Neuronal stem cell (in vitro differentiated cells): ENCODE measurements at regions not wholly inside any gene's neighbourhood (a gene's known extent, or its start where the extent isn't known, plus 50 kb on each side); places are given as distances from the start of the nearest gene placed in this dataset.

Source experiments
- DNase-seq: peaks from one replicate; pipeline ENCODE4 v3.0.0-alpha.2; 2013; ENCODE audit warnings: low spot score
- H2AFZ ChIP-seq: one replicate; pipeline ENCODE4 v1.6.1; 2013; ENCODE audit warnings: mild to moderate bottlenecking, low read length, inconsistent platforms
- H2AK5ac ChIP-seq: 2 replicates; pipeline ENCODE4 v1.6.1; 2013; ENCODE audit warnings: low read depth, mild to moderate bottlenecking, inconsistent platforms, low read length, moderate library complexity, mixed read lengths
- H2BK120ac ChIP-seq: 2 replicates; pipeline ENCODE4 v1.6.1; 2013; ENCODE audit warnings: low read depth, mild to moderate bottlenecking, inconsistent platforms, low read length, moderate library complexity, mixed read lengths
- H2BK12ac ChIP-seq: one replicate; pipeline ENCODE4 v1.6.1; 2013; ENCODE audit warnings: low read length, inconsistent platforms
- H2BK15ac ChIP-seq: 2 replicates; pipeline ENCODE4 v1.6.1; 2013; ENCODE audit warnings: mild to moderate bottlenecking, low read length, inconsistent platforms, mixed read lengths
- H2BK5ac ChIP-seq: one replicate; pipeline ENCODE4 v1.6.1; 2013; ENCODE audit warnings: inconsistent platforms, mild to moderate bottlenecking, low read length, moderate library complexity
- H3K14ac ChIP-seq: one replicate; pipeline ENCODE4 v1.6.1; 2013; ENCODE audit warnings: low read length, inconsistent platforms
- H3K18ac ChIP-seq: 2 replicates; pipeline ENCODE4 v1.6.1; 2013; ENCODE audit warnings: low read length, inconsistent platforms
- H3K23ac ChIP-seq: 2 replicates; pipeline ENCODE4 v1.6.1; 2013; ENCODE audit warnings: low read depth, mild to moderate bottlenecking, mixed read lengths, low read length, inconsistent platforms; ENCODE audit not compliant: poor library complexity
- H3K27ac ChIP-seq: replicated peaks from 3 replicates; pipeline ENCODE4 v1.5.1; 2013; ENCODE audit warnings: low read length, inconsistent platforms
- H3K27me3 ChIP-seq, 3 experiments: 2 replicates each; pipeline ENCODE4 v1.6.1; 2013; ENCODE audit warnings: low read length in 3 of 3, mild to moderate bottlenecking in 2 of 3, inconsistent platforms in 1 of 3, low read depth in 1 of 3, mixed read lengths in 1 of 3, moderate library complexity in 1 of 3; ENCODE audit not compliant: control insufficient read depth in 3 of 3, insufficient read depth in 3 of 3
- H3K36me3 ChIP-seq, 2 donors: replicated peaks in 1 of 2; 2 replicates each; pipeline ENCODE4 v1.6.1; 2013; ENCODE audit warnings: low read length in 2 of 2; ENCODE audit not compliant: control insufficient read depth in 2 of 2, insufficient read depth in 2 of 2
- H3K4ac ChIP-seq: 2 replicates; pipeline ENCODE4 v1.6.1; 2013; ENCODE audit warnings: inconsistent platforms, mild to moderate bottlenecking, low read length, moderate library complexity
- H3K4me1 ChIP-seq, 2 donors: 1 replicate in 1 of 2; 2 replicates in 1 of 2; pipeline ENCODE4 v1.6.1; 2013; ENCODE audit warnings: low read length in 2 of 2, low read depth in 1 of 2; ENCODE audit not compliant: control insufficient read depth in 2 of 2, insufficient read depth in 1 of 2
- H3K4me2 ChIP-seq: one replicate; pipeline ENCODE4 v1.6.1; 2013; ENCODE audit warnings: mild to moderate bottlenecking, low read length, inconsistent platforms; ENCODE audit not compliant: insufficient read depth, poor library complexity, severe bottlenecking
- H3K4me3 ChIP-seq, 2 donors: 2 replicates each; pipeline ENCODE4 v1.5.1; 2013; ENCODE audit warnings: low read length in 2 of 2, mild to moderate bottlenecking in 2 of 2, inconsistent platforms in 1 of 2, moderate library complexity in 1 of 2
- H3K79me1 ChIP-seq: one replicate; pipeline ENCODE4 v1.6.1; 2013; ENCODE audit warnings: low read depth, mild to moderate bottlenecking, inconsistent platforms, low read length, moderate library complexity
- H3K9ac ChIP-seq: one replicate; pipeline ENCODE4 v1.6.1; 2013; ENCODE audit warnings: mild to moderate bottlenecking, low read depth, low read length, inconsistent platforms; ENCODE audit not compliant: poor library complexity
- H3K9me3 ChIP-seq, 2 donors: replicated peaks in 1 of 2; 2 replicates each; pipeline versions ENCODE3 to v1.6.1; 2013; ENCODE audit warnings: low read length in 2 of 2, mild to moderate bottlenecking in 2 of 2, inconsistent platforms in 1 of 2, low read depth in 1 of 2, mixed read lengths in 1 of 2, moderate library complexity in 1 of 2; ENCODE audit not compliant: control insufficient read depth in 2 of 2, insufficient read depth in 1 of 2
- H4K8ac ChIP-seq: one replicate; pipeline ENCODE4 v1.6.1; 2013; ENCODE audit warnings: low read depth, mild to moderate bottlenecking, inconsistent platforms, low read length, moderate library complexity
- H4K91ac ChIP-seq: one replicate; pipeline ENCODE4 v1.6.1; 2013; ENCODE audit warnings: low read length, low read depth, mild to moderate bottlenecking, inconsistent platforms; ENCODE audit not compliant: poor library complexity
- WGBS, 2 donors: extraction: QIAGEN DNeasy Blood & Tissue Kit; methylation state at CpG; one replicate each; pipeline ENCODE4 v1.1.7; 2013; ENCODE audit warnings: missing lambda C conversion rate in 2 of 2, mixed read lengths in 1 of 2; ENCODE audit not compliant: insufficient read length in 2 of 2, insufficient replicate concordance in 1 of 2; ENCODE audit errors: extremely low coverage in 2 of 2; 5-methylcytosine and 5-hydroxymethylcytosine counted together

DNA sequence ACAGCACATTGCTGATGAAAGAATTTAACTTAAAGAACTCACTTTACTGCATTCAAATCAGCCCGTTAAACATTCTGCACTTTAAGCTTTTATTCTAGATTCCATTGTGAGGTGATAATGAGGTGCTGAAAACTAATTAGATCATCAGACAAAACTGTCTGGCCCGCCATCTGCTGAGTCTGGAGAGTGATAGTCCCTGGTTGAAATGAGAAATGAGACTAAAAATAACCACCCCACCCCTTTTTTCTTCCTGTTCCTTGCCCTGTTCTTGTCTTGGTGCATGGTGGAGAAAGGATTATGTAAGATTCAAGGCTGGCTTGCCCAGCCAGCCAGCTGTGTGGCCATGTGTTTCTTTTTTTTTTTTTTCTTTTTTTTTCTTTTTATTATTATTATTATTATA, 277.0 kb upstream of the COBL start:
- Histone ChIP-seq H2BK15ac (no peak overlapping the region), H3K4ac (no peak overlapping the region), H2BK120ac (no peak overlapping the region), H3K14ac (no peak overlapping the region), H2AFZ (no peak overlapping the region), H3K36me3 (no peaks in the 10 kb centered on the region), H4K8ac (no peak overlapping the region), H2AK5ac (no peak overlapping the region), H3K4me1 (peaks cover 2 to 7% of the 10 kb centered on the region in 2 donors), H3K79me1 (no peaks in the 10 kb centered on the region), H3K27ac (no peak overlapping the region), H3K18ac (no peak overlapping the region), H3K27me3 (no peaks in the 10 kb centered on the region), H3K9ac (no peak overlapping the region), H3K9me3 (no peaks in the 10 kb centered on the region), H4K91ac (no peak overlapping the region), H2BK5ac (no peak overlapping the region), H3K4me2 (no peak overlapping the region), H3K4me3 (no peak overlapping the region), H2BK12ac (no peak overlapping the region), H3K23ac (no peak overlapping the region)
- no CpG with 5 or more reads among the region's 2 CpGs for WGBS, 2 donors
- DNase-seq = no peak

DNA sequence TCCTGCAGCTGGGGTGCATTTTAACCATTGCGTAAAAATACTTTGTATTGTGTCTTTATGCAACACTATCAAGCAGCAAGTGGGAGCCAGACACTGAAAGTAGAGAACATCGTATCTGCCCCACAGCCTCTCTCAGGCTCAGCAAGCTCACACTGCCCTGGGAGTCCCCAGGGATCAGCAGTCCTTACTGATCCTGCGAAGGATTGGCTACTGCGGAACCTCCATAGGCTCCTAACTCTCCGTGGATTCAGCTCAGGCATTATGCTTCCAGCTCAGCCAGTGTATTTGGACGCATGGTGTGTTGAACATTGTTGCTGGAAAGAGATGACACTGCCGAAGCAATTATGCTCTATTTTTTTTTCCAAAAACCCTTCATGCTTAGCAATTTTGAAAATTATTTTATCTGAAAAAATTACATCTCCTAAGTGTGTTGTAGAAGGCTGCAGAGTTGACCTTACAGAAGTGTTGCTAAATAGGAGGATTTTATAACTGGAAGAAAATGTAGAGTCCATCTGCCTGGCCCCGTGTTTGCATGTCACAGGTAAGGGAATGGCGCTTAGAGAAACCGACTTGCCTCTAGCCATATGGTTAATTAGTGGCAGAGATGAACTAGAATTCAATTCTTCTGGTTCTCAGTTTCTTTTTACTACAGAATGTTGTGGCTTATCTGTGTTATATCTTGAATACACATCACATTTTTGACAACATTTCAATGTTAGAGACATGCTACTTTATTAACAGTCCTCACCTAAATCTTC, 276.4 kb upstream of the COBL start:
- H3K14ac ChIP-seq = no peak overlapping the region
- no peak overlapping the region for H2AFZ ChIP-seq
- peaks cover 5 to 7% of the 10 kb centered on the region in 2 donors for H3K4me1 ChIP-seq
- H3K4ac ChIP-seq = no peak overlapping the region
- no peak overlapping the region for H3K4me2 ChIP-seq
- no peak overlapping the region for H4K8ac ChIP-seq
- H3K4me3 ChIP-seq = no peak overlapping the region
- no peak for DNase-seq
- no peak overlapping the region for H3K27ac ChIP-seq
- H2BK5ac ChIP-seq = peak overlapping the region; percentile 14
- H3K9ac ChIP-seq = no peak overlapping the region
- H2BK12ac ChIP-seq = no peak overlapping the region
- H3K79me1 ChIP-seq = no peaks in the 10 kb centered on the region
- no peak overlapping the region for H4K91ac ChIP-seq
- peak overlapping the region; percentile 52 for H3K18ac ChIP-seq
- H2BK15ac ChIP-seq = no peak overlapping the region
- no peaks in the 10 kb centered on the region for H3K36me3 ChIP-seq
- H2BK120ac ChIP-seq = no peak overlapping the region
- no peak overlapping the region for H2AK5ac ChIP-seq
- H3K27me3 ChIP-seq = no peaks in the 10 kb centered on the region
- no peaks in the 10 kb centered on the region for H3K9me3 ChIP-seq
- no peak overlapping the region for H3K23ac ChIP-seq
- WGBS, 2 donors = no CpG with 5 or more reads among the region's 10 CpGs

DNA sequence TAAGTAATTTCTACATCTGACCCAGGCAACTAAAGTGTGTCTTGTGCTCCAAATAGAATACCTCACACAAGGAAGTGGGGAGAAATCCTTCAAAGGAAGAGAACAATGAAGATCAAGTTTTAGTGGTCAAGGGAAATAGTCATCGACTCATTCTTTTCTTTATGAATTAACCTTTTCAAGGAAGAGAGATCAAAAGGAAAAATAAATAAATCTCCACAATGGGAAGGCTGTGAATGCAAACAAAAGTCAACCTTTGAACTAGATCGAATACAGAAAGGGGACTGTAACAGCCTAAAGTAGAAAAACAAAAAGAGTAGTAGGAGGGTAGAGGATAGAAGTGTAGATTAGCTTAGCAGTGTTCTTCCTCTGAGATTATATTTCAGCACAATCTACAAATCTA, 274.6 kb upstream of the COBL start:
- Histone ChIP-seq H2AK5ac (no peak overlapping the region), H3K4me2 (no peak overlapping the region), H2BK5ac (no peak overlapping the region), H2BK120ac (no peak overlapping the region), H3K4me3 (no peak overlapping the region), H3K9ac (no peak overlapping the region), H3K4ac (no peak overlapping the region), H3K9me3 (no peaks in the 10 kb centered on the region), H4K8ac (no peak overlapping the region), H3K18ac (no peak overlapping the region), H3K36me3 (no peaks in the 10 kb centered on the region), H2AFZ (peak overlapping the region; percentile 35), H2BK15ac (no peak overlapping the region), H2BK12ac (no peak overlapping the region), H3K79me1 (no peaks in the 10 kb centered on the region), H3K27me3 (no peaks in the 10 kb centered on the region), H3K23ac (no peak overlapping the region), H3K14ac (no peak overlapping the region), H3K27ac (no peak overlapping the region), H4K91ac (no peak overlapping the region), H3K4me1 (peaks cover 5 to 7% of the 10 kb centered on the region in 2 donors)
- no CpG with 5 or more reads among the region's 2 CpGs for WGBS, 2 donors
- DNase-seq = no peak

DNA sequence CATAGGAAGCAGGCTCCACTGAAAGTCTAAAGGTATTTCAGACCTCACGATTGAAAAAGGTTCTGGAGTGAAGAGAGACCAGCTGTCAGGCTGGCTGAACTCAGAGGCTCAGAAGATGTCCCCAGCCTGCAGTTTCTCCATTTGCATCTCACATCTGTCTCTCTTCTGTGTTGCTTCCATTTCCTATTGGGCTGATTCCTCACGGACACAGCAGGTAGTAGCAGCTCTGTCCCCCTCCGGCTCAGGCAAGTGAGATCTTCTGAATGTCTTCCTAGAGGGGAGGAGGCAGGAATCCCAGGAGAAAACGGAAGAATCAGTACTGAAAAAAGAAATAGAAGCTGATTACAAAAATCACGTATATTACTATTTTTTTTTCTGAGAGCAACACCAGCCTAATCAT, 274.1 kb upstream of the COBL start:
- no peak overlapping the region for H2AK5ac ChIP-seq
- H3K27me3 ChIP-seq = no peaks in the 10 kb centered on the region
- H3K18ac ChIP-seq = no peak overlapping the region
- H3K4me2 ChIP-seq = no peak overlapping the region
- no peak overlapping the region for H3K14ac ChIP-seq
- H2BK5ac ChIP-seq = no peak overlapping the region
- WGBS, 2 donors = no CpG with 5 or more reads among the region's 5 CpGs
- no peaks in the 10 kb centered on the region for H3K36me3 ChIP-seq
- no peak overlapping the region for H2BK12ac ChIP-seq
- H3K9ac ChIP-seq = no peak overlapping the region
- H3K4me1 ChIP-seq = peaks cover 5 to 7% of the 10 kb centered on the region in 2 donors
- no peak for DNase-seq
- peak overlapping the region; percentile 31 for H2AFZ ChIP-seq
- H2BK15ac ChIP-seq = no peak overlapping the region
- no peaks in the 10 kb centered on the region for H3K79me1 ChIP-seq
- no peaks in the 10 kb centered on the region for H3K9me3 ChIP-seq
- no peak overlapping the region for H3K4me3 ChIP-seq
- H3K4ac ChIP-seq = no peak overlapping the region
- H4K8ac ChIP-seq = no peak overlapping the region
- no peak overlapping the region for H3K27ac ChIP-seq
- H4K91ac ChIP-seq = no peak overlapping the region
- H2BK120ac ChIP-seq = no peak overlapping the region
- no peak overlapping the region for H3K23ac ChIP-seq
